ENCODE measurements at regions not wholly inside any gene's neighbourhood (a gene's known extent, or its start where the extent isn't known, plus 50 kb on each side); places are given as distances from the start of the nearest gene placed in this dataset.

- Histone ChIP-seq H3K4me3 (replicated peaks in 1 of 3) (no peak overlapping the region), H3K36me3 (no peaks in the 10 kb centered on the region), H3K9me3 (no peaks in the 10 kb centered on the region), H3K4me1 (no peaks in the 10 kb centered on the region), H3K27me3 (no peaks in the 10 kb centered on the region), H3K27ac (no peak overlapping the region)
- 86 to 94% methylated on average over 1 to 2 of the region's 2 CpGs for WGBS, 2 donors
- TF ChIP-seq POLR2A (IDR thresholded peaks at IDR 0.05), result no peak
- TF ChIP-seq CTCF (IDR thresholded peaks at IDR 0.05), result no peak
- no peak for DNase-seq
- intact Hi-C loops (cut with DNase I), result no loop called here
Measured at GRCh38 chr2:2517399-2517798, 186.3 kb upstream of the MYT1L start.

GRCh38 chr2:2516386-2516785 lies 185.3 kb upstream of the MYT1L start:
- Histone ChIP-seq H3K27me3 (no peaks in the 10 kb centered on the region), H3K27ac (no peak overlapping the region), H3K9me3 (no peaks in the 10 kb centered on the region), H3K36me3 (no peaks in the 10 kb centered on the region), H3K4me3 (replicated peaks in 1 of 3) (no peak overlapping the region), H3K4me1 (no peaks in the 10 kb centered on the region)
- 78 to 87% methylated on average over 11 to 14 of the region's 14 CpGs for WGBS, 2 donors
- TF ChIP-seq POLR2A (IDR thresholded peaks at IDR 0.05) (no peak), CTCF (IDR thresholded peaks at IDR 0.05) (no peak)
- DNase-seq, result no peak
- intact Hi-C loops (cut with DNase I), result no loop called here

GRCh38 chr2:2512931-2513330 lies 181.9 kb upstream of the MYT1L start:
- intact Hi-C loops (cut with DNase I), result no loop called here
- no peak overlapping the region for H3K4me3 ChIP-seq (replicated peaks in 1 of 3)
- no peak for DNase-seq
- WGBS, 2 donors, result 79 to 88% methylated on average over 10 of the region's 10 CpGs
- no peaks in the 10 kb centered on the region for H3K9me3 ChIP-seq
- H3K36me3 ChIP-seq, result no peaks in the 10 kb centered on the region
- no peak for TF ChIP-seq CTCF (IDR thresholded peaks at IDR 0.05)
- TF ChIP-seq POLR2A (IDR thresholded peaks at IDR 0.05), result no peak
- no peak overlapping the region for H3K27ac ChIP-seq
- H3K4me1 ChIP-seq, result no peaks in the 10 kb centered on the region
- H3K27me3 ChIP-seq, result no peaks in the 10 kb centered on the region

GRCh38 chr2:2507417-2507997 lies 176.4 kb upstream of the MYT1L start:
- TF ChIP-seq CTCF (IDR thresholded peaks at IDR 0.05), result no peak

GRCh38 chr2:2506536-2506935 lies 175.5 kb upstream of the MYT1L start:
- Histone ChIP-seq H3K9me3 (no peaks in the 10 kb centered on the region), H3K27me3 (no peaks in the 10 kb centered on the region), H3K4me3 (replicated peaks in 1 of 3) (no peak overlapping the region), H3K4me1 (no peaks in the 10 kb centered on the region), H3K27ac (no peak overlapping the region), H3K36me3 (no peaks in the 10 kb centered on the region)
- intact Hi-C loops (cut with DNase I), result no loop called here
- WGBS, 2 donors, result 93 to 94% methylated on average over 6 of the region's 6 CpGs
- DNase-seq, result no peak
- TF ChIP-seq POLR2A (IDR thresholded peaks at IDR 0.05) (no peak), CTCF (IDR thresholded peaks at IDR 0.05) (no peak)

More at GRCh38 chr2:2507417-2507997, 176.4 kb upstream of the MYT1L start:
- no peak overlapping the region for H3K27ac ChIP-seq
- no peak overlapping the region for H3K4me3 ChIP-seq (replicated peaks in 1 of 3)
- no peak for DNase-seq
- no peaks in the 10 kb centered on the region for H3K36me3 ChIP-seq
- 79 to 92% methylated on average over 7 to 8 of the region's 20 CpGs for WGBS, 2 donors
- H3K27me3 ChIP-seq, result no peaks in the 10 kb centered on the region
- intact Hi-C loops (cut with DNase I), result no loop called here
- H3K4me1 ChIP-seq, result no peaks in the 10 kb centered on the region
- H3K9me3 ChIP-seq, result no peaks in the 10 kb centered on the region

Data from thyroid gland (tissue), 4 donors.